H7 (cell line): ENCODE measurements at regions not wholly inside any gene's neighbourhood (a gene's known extent, or its start where the extent isn't known, plus 50 kb on each side); places are given as distances from the start of the nearest gene placed in this dataset.

ENCODE experiments used
- DNase-seq: peaks from one replicate; pipeline ENCODE4 v3.0.0; 2012
- H3K27me3 ChIP-seq: 2 replicates; pipeline ENCODE4 v1.6.0; 2011; ENCODE audit warnings: mild to moderate bottlenecking, low read length; ENCODE audit not compliant: control insufficient read depth, insufficient read depth
- H3K36me3 ChIP-seq: replicated peaks from 2 replicates; pipeline ENCODE4 v1.5.1; 2011; ENCODE audit warnings: low read length; ENCODE audit not compliant: control insufficient read depth, insufficient read depth
- H3K4me3 ChIP-seq: 2 replicates; pipeline ENCODE4 v1.5.1; 2011; ENCODE audit warnings: low read depth, mild to moderate bottlenecking, control low read depth, low read length, moderate library complexity; ENCODE audit not compliant: insufficient read depth

DNA sequence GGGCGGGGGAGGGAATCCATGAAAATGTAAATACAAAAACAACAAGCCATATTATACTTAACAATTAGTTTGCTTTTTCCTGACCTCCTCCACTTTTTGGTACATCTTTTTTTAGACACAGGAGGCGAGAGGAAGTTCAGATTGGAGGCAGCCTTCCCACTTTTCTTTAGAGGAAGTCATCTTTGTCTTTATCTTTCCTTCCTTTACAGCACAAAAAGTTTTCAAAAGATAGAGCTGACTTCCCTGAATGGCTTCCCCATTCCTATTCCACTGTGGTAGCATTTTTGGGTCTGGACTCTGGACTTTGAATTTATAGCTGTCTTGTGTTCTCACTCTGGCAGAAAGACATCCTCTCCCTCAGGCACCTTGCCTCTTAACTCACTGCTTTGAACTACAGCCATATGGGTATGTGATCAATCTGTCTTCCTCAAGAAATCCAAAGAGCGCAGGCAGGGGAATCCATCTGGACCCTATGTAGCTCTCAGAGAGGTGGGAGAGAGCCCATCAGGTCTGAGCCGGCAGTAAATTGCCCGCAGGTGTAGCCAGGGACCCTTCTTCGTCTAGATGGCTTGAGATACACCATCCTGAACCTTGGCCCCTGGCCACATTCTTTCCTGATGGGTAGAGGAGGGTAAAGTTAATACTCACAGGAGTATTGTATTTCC, 101.9 kb downstream of the AQP4 start:
- H3K27me3 ChIP-seq, result no peaks in the 10 kb centered on the region
- no peak for DNase-seq
- H3K4me3 ChIP-seq, result no peak overlapping the region
- H3K36me3 ChIP-seq, result no peaks in the 10 kb centered on the region

DNA sequence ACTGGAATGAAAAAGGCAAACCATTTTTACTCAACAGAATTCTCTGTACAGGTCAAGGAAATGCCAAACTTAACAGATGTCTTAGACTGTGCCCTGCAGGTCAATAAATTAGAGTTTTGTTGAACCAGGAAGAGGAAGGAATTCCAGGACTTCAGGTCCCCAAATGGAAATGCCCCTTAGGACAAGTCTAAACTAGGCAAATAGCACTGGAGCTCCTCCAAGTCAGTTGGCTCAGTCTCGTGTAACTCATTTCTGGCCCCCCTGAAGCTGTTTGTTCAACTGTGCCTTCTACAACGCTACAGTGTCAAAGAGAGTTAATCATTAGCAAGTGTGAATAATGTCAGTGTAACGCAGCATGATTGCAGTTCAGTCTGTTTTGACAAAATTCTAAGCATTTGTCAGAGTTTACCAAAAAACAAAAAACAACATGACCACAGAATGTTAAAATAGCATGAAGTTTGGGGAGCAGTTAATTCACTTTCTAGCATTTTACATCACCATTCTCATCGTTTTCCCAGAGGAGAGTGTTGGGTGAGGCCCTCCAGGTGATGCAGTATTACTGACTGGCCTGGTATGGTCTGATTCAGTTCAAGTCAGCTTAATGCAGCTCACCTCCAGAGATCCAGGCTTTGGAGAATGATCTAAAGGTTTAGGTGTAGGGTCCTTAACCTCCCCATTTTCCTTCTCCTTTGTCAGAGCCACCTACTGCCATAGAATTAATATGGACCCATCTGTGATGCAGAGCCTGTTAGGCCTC, 108.1 kb downstream of the AQP4 start:
- H3K27me3 ChIP-seq, result no peaks in the 10 kb centered on the region
- H3K4me3 ChIP-seq, result no peak overlapping the region
- H3K36me3 ChIP-seq, result no peaks in the 10 kb centered on the region
- DNase-seq, result no peak

DNA sequence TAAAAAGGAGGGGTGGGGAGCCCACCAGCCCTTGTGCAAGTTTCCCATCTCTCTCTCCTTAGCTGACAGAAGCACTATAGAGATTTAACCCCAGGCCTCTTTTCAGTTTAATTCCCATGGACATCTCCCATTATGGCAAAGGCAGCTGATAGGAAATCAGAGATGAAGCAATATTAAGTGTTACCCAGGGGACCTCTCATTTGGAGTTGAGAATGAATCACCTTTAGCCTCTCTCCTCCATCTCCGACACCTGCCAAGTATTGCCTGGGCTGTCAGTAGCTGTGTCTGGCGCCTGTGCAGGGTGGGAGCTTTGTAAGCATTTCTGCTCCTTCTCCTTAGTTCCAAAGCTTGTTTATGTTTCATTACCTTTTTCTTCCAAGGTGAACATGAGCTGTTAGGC, 109.0 kb downstream of the AQP4 start:
- no peaks in the 10 kb centered on the region for H3K27me3 ChIP-seq
- no peak for DNase-seq

DNA sequence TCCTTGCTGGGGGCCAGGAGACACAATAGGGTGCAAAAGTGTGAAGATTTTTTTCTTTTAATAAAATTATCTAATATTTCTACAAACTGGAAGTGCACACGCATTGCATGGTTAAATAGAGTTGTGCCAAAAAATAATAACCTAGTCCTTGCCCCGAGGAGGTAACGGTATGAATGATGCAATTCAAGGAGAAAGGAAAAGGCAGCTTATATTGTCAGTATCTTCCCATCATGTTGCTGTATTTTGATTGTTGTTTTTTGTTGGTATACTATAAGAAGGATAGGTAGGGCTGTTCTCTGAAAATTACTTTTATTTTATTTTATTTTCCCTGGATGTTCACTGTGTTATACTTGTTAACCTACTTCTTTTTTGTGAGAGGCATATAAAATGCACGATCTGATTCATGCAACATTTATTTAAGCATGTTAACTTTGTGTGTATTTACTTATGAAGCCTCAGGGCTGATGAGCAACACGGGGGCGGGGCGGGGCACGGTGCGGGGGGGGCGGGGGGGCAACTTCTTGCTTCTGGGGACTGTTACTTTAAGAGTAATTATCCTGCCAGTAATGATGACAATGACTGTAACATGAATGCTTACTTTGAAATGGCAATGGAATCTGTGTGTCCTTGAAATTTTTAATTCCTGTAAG, 118.6 kb downstream of the AQP4 start:
- H3K36me3 ChIP-seq, result no peaks in the 10 kb centered on the region
- H3K4me3 ChIP-seq, result no peak overlapping the region
- DNase-seq, result no peak
- no peaks in the 10 kb centered on the region for H3K27me3 ChIP-seq

More for the DNA sequence above, 109.0 kb downstream of the AQP4 start:
- H3K36me3 ChIP-seq, result no peaks in the 10 kb centered on the region
- H3K4me3 ChIP-seq, result no peak overlapping the region

DNA sequence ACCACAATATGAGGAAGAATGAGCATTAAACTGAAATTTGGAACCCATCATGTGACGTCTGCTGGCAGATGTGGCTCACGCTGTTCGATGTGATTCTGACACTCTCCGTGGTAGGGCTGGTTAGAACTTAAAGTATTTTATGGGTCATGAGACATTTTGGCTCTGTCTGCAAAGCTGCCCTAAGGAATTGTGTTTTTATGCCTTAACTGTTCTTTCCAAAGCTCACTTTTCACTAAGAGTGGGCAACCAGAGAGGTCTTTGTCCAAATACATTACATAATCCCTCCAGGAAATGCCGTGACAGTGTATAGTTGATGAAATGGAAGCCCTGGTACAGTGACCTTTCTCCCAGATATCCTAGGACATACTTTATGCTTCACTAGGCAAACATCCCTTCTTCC, 119.1 kb downstream of the AQP4 start:
- Histone ChIP-seq H3K4me3 (no peak overlapping the region), H3K36me3 (no peaks in the 10 kb centered on the region), H3K27me3 (no peaks in the 10 kb centered on the region)
- no peak for DNase-seq

DNA sequence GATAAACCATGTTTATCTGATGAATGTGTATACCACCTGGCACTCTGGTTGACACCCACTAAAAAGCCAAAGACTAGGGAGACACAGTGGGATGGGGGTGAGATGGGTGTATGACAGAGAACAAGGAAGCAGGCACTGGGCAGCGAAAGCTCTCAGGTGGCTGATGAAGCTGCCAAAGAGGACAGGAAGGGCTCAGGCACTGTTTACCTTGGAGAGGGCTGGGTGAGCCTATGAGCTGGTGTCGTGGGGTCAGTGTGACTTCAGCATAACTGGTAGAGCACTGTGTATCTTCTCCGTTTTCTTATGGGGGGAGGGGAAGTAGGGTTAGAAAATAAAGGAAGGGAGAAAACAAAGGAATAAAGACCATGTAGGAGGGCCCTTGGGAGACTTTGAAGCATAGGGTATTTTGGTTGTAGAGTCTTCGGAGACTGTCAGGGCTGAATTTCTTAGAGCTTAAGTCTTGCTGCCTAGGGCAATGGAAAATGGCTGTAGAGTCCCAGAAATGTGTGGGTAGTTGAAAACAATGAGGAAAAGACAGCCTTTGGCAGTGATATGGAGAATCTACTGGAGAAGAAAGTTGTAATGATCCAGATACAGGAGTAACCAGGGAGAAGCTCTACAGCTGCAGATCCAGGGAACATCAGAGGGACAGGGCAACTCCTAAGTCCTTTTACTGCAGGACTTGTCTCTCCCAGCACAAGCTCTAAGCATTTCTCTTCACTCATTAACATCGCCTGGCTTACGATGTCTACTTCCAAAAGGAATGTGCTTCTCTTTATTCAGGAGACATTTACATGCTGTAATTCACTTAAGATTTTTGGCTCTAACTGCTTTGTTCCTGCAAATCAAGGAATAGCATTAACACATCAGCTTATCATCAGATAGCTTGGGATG, 120.0 kb downstream of the AQP4 start:
- Histone ChIP-seq H3K4me3 (no peak overlapping the region), H3K27me3 (no peaks in the 10 kb centered on the region), H3K36me3 (no peaks in the 10 kb centered on the region)
- DNase-seq, result no peak

DNA sequence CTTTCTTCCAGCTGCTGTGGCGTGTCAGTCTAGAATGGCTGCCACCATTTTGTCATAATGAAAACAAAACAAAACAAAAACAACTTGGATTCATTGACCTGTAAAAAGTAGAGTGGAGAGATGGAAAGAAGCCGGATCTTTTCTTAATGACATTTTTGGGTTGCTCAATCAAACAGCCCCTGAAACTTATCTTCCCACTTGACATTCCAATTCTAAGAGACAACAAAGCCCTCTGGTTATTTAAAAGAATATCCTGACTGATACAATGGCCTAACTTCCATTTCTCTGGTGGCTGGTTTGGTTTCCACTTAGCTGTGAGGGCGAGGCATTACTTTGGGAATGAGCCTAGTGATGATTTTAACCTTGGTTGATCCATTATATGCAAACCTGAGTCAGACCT, 123.7 kb downstream of the AQP4 start:
- H3K27me3 ChIP-seq, result no peaks in the 10 kb centered on the region
- no peak overlapping the region for H3K4me3 ChIP-seq
- no peaks in the 10 kb centered on the region for H3K36me3 ChIP-seq
- DNase-seq, result no peak

DNA sequence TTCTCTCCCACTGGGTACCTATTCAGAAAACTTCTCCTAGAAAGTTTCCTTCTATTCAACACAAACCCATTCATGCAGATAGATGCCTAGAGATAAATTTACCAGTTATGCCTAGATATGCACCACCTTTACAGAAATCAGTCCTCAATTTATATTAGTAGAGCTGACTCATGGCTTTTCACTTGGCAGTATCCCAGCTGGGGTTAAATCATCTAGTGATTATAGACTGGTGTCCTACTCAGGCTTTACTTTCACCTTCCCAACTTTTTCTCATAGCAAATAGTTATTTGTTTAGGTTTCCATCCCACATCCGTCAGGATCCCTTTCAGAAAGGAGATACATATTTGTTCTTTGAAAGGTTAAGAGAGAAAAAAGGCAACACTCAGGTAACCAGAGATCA, 124.5 kb downstream of the AQP4 start:
- H3K4me3 ChIP-seq, result no peak overlapping the region
- H3K36me3 ChIP-seq, result no peaks in the 10 kb centered on the region
- no peak for DNase-seq
- H3K27me3 ChIP-seq, result no peaks in the 10 kb centered on the region

DNA sequence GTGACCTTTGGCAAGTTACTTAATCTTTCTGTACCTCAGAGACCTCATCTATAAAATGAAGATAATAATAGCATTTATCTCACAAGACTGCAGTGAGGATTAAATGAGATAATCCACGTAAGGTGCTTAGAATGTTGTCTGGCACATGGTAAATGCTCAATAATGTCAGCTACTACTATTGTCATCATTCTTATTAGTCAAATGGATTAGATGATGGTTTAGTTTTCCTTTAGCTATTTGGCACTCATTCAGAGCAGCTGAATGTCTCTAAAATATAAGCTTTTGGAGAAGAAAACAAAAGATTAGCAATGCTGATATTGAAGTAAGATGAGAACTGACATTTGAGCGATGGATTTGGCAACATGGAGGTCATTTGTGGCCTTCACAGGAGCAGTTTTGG, 125.1 kb downstream of the AQP4 start:
- no peak for DNase-seq
- no peaks in the 10 kb centered on the region for H3K27me3 ChIP-seq

DNA sequence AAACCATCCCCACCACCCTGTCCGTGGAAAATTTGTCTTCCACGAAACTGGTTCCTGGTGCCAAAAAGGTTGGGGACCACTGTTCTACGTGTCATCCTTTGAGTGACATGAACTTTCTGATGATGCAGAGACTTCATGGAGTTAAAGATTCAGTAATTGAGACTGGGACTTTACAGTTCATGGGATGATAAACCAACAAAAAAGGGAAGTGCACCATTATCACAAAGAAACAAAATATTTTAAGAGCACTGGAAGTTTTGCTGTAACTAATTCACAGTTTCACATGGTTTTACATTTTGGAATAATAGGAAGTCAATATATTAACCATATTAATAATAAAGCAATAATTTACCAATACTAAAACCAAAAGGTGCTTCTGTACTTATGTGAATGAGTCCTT, 126.8 kb downstream of the AQP4 start:
- Histone ChIP-seq H3K27me3 (no peaks in the 10 kb centered on the region), H3K36me3 (no peaks in the 10 kb centered on the region), H3K4me3 (no peak overlapping the region)
- no peak for DNase-seq

More for the DNA sequence above, 125.1 kb downstream of the AQP4 start:
- no peaks in the 10 kb centered on the region for H3K36me3 ChIP-seq
- H3K4me3 ChIP-seq, result no peak overlapping the region

DNA sequence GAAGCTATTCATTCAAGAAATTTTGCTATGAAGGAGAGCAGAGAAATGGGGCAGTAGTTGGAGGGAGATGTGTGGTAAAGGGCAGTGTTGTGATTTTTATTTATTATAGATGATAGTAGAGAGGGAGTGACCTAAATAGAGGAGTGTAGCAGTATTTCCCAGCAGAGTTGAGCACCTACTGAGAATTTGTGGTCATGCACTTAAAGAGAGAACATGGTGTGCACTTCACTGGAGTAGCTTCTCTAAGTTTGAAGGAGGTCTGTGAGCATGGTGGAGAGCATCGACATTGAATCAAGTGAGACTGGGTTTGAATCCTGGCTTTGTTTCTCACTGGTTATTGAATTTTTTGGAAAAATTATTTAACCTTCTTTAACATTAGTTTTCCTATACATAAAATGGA, 129.2 kb downstream of the AQP4 start:
- Histone ChIP-seq H3K4me3 (no peak overlapping the region), H3K27me3 (no peaks in the 10 kb centered on the region), H3K36me3 (no peaks in the 10 kb centered on the region)
- DNase-seq, result no peak

DNA sequence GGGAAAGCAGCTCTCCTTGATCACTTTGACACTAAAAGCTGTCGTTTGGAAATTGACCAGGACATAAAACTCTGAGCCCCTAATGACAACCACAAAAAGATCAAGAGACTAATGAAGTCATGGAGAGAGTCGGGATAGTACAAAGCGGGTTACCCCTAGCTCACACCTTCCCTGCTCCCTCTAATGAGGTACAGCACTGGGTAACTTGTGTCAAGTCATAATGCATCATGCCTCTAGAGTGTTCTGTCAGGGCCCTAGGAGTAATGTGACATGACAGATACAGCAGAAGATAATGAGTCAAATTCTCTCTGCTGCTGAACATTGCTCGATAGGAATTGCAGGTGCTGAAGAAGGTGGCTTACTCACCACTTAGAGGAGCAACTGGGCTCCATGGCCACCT, 130.7 kb downstream of the AQP4 start:
- Histone ChIP-seq H3K4me3 (no peak overlapping the region), H3K36me3 (no peaks in the 10 kb centered on the region), H3K27me3 (no peaks in the 10 kb centered on the region)
- DNase-seq, result no peak

DNA sequence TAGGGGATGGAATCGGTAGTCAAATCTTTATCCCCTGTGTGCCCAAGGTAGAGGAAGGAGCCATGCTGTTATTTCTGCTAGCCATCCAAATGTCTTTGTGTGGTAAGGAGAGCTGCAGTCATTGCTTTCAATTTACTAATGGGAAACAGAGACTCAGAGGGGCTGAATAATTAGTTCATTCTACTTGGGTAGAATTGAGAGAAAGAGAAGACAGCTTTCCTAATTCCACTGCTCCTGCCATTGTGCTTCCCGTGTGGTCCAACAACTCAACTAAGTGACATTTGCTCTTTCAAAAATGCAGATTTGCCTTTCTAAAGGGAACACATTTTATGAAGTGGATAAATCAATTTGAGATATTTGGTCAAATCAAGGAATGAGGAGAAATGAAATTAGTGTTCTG, 136.1 kb downstream of the AQP4 start:
- Histone ChIP-seq H3K4me3 (no peak overlapping the region), H3K36me3 (no peaks in the 10 kb centered on the region), H3K27me3 (no peaks in the 10 kb centered on the region)
- no peak for DNase-seq

DNA sequence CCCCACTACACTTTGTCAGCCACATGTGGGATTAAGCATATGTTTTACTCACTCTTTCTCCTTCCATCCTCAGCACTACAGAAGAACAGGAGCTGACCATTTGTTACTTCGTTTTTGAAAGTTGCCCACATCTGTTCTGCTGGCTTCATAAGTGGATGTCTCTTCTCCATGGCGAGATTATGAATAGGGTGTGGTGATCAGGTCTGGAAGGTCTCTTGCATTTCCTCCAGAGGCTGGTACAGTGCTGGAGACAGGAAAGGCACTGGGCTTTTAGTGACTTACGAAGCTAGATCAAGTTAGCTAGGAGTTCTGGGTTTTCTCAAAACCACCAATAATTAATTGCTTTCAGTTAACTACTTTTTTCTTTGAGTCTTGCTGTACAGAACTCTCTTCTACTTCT, 136.5 kb downstream of the AQP4 start:
- no peak overlapping the region for H3K4me3 ChIP-seq
- DNase-seq, result no peak

More for the DNA sequence above, 136.5 kb downstream of the AQP4 start:
- Histone ChIP-seq H3K27me3 (no peaks in the 10 kb centered on the region), H3K36me3 (no peaks in the 10 kb centered on the region)
